K562 (cell line): ENCODE measurements at regions not wholly inside any gene's neighbourhood (a gene's known extent, or its start where the extent isn't known, plus 50 kb on each side); places are given as distances from the start of the nearest gene placed in this dataset.

Source experiments
- ATAC-seq: fragments of 200-7000 bp; cut with Tn5 transposase; 3 replicates; pipeline ENCODE4 v1.9.1; 2020; ENCODE audit warnings: moderate library complexity
- BruUV-seq: library from RNA; stranded (reverse); fragments of 400-500 nt; replicated peaks from 2 replicates; lab custom pipeline; 2021; lab: Mats Ljungman, UMichigan
- CTCF ChIA-PET: fragments of 300-600 bp; formaldehyde crosslinking; extraction: SDS; loops from one replicate; lab custom pipeline; 2021; ENCODE audit warnings: low intra/inter-chr PET ratio; lab: Yijun Ruan, JAX
- POLR2A ChIA-PET: fragments of 300-600, 350-650 bp; sonication (Branson Sonifier 250); formaldehyde crosslinking; extraction: SDS; loops from one replicate; lab custom pipeline; 2021; ENCODE audit warnings: antibody characterized with exemption, inconsistent platforms; lab: Yijun Ruan, JAX
- DNase-seq, 4 experiments: peaks; one replicate each; pipeline versions ENCODE4 v3.0.0 to v3.0.0-alpha.2; 2011 to 2018; ENCODE audit warnings: low spot score in 3 of 4, mixed read lengths in 3 of 4; ENCODE audit errors: extremely low read depth in 1 of 4
- FAIRE-seq: peaks from 2 replicates; lab custom pipeline; 2011; peaks lifted over from hg19 to GRCh38; lab: Jason Lieb, UNC
- H2AFZ ChIP-seq: 2 replicates; pipeline ENCODE4 v1.6.0; 2011; ENCODE audit warnings: low read depth, low read length, control low read depth, inconsistent platforms
- H3K27ac ChIP-seq: fragments of 200-600 bp; 3 replicates; pipeline ENCODE4 v1.8.0; 2011; ENCODE audit warnings: low read depth, mild to moderate bottlenecking, control low read depth, inconsistent platforms, low read length, moderate library complexity, mixed read lengths; ENCODE audit errors: extremely low read depth
- H3K27me3 ChIP-seq, 2 experiments: fragments of 300-600 bp in 1 of 2; 2 replicates in 1 of 2; 3 replicates in 1 of 2; pipeline versions ENCODE4 v1.6.0 to v1.8.0; 2011; ENCODE audit warnings: inconsistent platforms in 2 of 2, low read length in 2 of 2, mild to moderate bottlenecking in 1 of 2, mixed read lengths in 1 of 2, moderate library complexity in 1 of 2; ENCODE audit not compliant: control insufficient read depth in 2 of 2, insufficient read depth in 2 of 2
- H3K36me3 ChIP-seq: fragments of 300-600 bp; 3 replicates; pipeline ENCODE4 v1.8.0; 2011; ENCODE audit warnings: mild to moderate bottlenecking, low read length, inconsistent platforms; ENCODE audit not compliant: control insufficient read depth, insufficient read depth
- H3K4me1 ChIP-seq, 2 experiments: fragments of 200-600 bp in 1 of 2; replicated peaks in 1 of 2; 2 replicates in 1 of 2; 3 replicates in 1 of 2; pipeline versions ENCODE4 v1.5.1 to v1.8.0; 2011; ENCODE audit warnings: inconsistent platforms in 2 of 2, low read length in 2 of 2, mild to moderate bottlenecking in 1 of 2, mixed read lengths in 1 of 2, moderate library complexity in 1 of 2; ENCODE audit not compliant: control insufficient read depth in 2 of 2, insufficient read depth in 2 of 2
- H3K4me2 ChIP-seq: 2 replicates; pipeline ENCODE4 v1.6.1; 2011; ENCODE audit warnings: low read length, control low read depth, inconsistent platforms, mixed read lengths; ENCODE audit not compliant: insufficient read depth
- H3K4me3 ChIP-seq: fragments of 200-600 bp; sonication (generic), shearing (Covaris generic); 2 replicates; pipeline ENCODE4 v1.5.1; 2016; ENCODE audit warnings: control low read depth, inconsistent platforms
- H3K79me2 ChIP-seq: fragments of 200-600 bp; 3 replicates; pipeline ENCODE4 v1.8.0; 2011; ENCODE audit warnings: low read length, inconsistent platforms; ENCODE audit not compliant: control insufficient read depth, insufficient read depth
- H3K9ac ChIP-seq, 2 experiments: 2 replicates each; pipeline versions ENCODE4 v1.6.0 to v1.6.1; 2011; ENCODE audit warnings: low read depth in 2 of 2, low read length in 2 of 2, control low read depth in 1 of 2, inconsistent platforms in 1 of 2, mild to moderate bottlenecking in 1 of 2, mixed read lengths in 1 of 2; ENCODE audit not compliant: insufficient read depth in 1 of 2
- H3K9me1 ChIP-seq: one replicate; pipeline ENCODE4 v1.6.0; 2011; ENCODE audit warnings: inconsistent platforms, mild to moderate bottlenecking, low read length, moderate library complexity; ENCODE audit not compliant: control insufficient read depth, insufficient read depth
- H3K9me3 ChIP-seq: replicated peaks from 2 replicates; pipeline ENCODE4 v1.5.1; 2011; ENCODE audit warnings: low read depth, low read length, inconsistent platforms; ENCODE audit not compliant: control insufficient read depth, insufficient read depth
- H4K20me1 ChIP-seq: replicated peaks from 2 replicates; pipeline ENCODE4 v1.6.1; 2011; ENCODE audit warnings: low read length, inconsistent platforms, mixed read lengths; ENCODE audit not compliant: control insufficient read depth, insufficient read depth
- IRF2 ChIP-seq: sonication (generic); formaldehyde crosslinking; IDR thresholded peaks from 2 replicates; pipeline ENCODE4 v1.8.1; 2022; ENCODE audit warnings: mild to moderate bottlenecking, missing genetic modification reagents
- NFRKB ChIP-seq: fragments of 450-650 bp; IDR thresholded peaks from 2 replicates; pipeline ENCODE4 v1.6.1; 2016; ENCODE audit warnings: low read depth
- SRF ChIP-seq, 2 experiments: fragments of 250-450, 450-650 bp in 1 of 2; sonication (Bioruptor Pico) in 1 of 2; sonication (generic) in 1 of 2; formaldehyde crosslinking; IDR thresholded peaks; 2 replicates each; pipeline versions ENCODE4 v1.5.0 to v1.5.1; 2020 to 2022; ENCODE audit warnings: mild to moderate bottlenecking in 1 of 2, missing genetic modification reagents in 1 of 2
- STAG1 ChIP-seq: sonication (generic); formaldehyde crosslinking; IDR thresholded peaks from 2 replicates; pipeline ENCODE4 v1.5.0; 2020; ENCODE audit warnings: missing genetic modification reagents, borderline replicate concordance
- YY1 ChIP-seq, 3 experiments: IDR thresholded peaks; 2 replicates each; pipeline ENCODE4 v1.6.1; 2011; ENCODE audit warnings: low read length in 2 of 3, mild to moderate bottlenecking in 2 of 3, moderate library complexity in 2 of 3, borderline replicate concordance in 1 of 3, control low read depth in 1 of 3, low read depth in 1 of 3; ENCODE audit not compliant: insufficient read depth in 3 of 3, insufficient replicate concordance in 2 of 3, control insufficient read depth in 1 of 3, insufficient read length in 1 of 3; ENCODE audit errors: extremely low read depth in 1 of 3
- ZNF507 ChIP-seq: conservative IDR thresholded peaks from 2 replicates; pipeline ENCODE4 v1.6.1; 2017; ENCODE audit warnings: missing genetic modification characterization, missing compliant biosample characterization
- in situ Hi-C: fragments of 300-500 bp; cut with MboI; formaldehyde crosslinking; loops from 4 replicates; pipeline ENCODE4 v1.15.0; 2018; ENCODE audit warnings: inconsistent platforms, mixed read lengths
- intact Hi-C: fragments of 100-400 bp; cut with micrococcal nuclease; formaldehyde crosslinking; loops from 2 replicates; pipeline ENCODE4 v1.14.2; 2022
- TF ChIP-seq, protein P1 (sequence below), 2 experiments: fragments of 150-350 bp in 1 of 2; IDR thresholded peaks; 2 replicates each; pipeline ENCODE4 v1.6.1; 2012 to 2016; ENCODE audit warnings: low read depth in 2 of 2, low read length in 2 of 2, mild to moderate bottlenecking in 1 of 2, moderate library complexity in 1 of 2
- TF ChIP-seq, protein P2 (sequence below): fragments of 450-650 bp; formaldehyde crosslinking; IDR thresholded peaks from 2 replicates; pipeline ENCODE4 v1.4.0; 2020; ENCODE audit warnings: mild to moderate bottlenecking, moderate library complexity

DNA sequence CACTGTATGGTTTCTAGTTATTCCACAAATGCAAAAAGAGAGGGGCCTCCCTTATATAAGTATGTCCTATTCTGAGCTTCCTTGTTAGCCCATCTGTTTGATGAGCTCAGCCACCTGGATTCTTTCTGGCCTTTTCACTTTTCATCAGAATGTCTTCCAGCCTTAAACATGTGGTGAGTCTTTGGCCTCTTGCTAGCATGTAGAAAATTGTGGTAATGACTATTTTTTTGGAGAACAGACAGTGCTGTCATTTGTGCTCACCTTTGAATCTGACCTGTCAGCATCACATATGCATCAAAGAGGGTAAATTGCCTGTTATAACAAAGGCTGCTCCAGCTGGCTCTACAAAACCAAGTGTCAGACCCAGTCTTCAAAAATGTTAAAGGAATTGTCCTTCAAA, 558.7 kb downstream of the RAB38 start (continued):
- TF ChIP-seq, protein P1, sequence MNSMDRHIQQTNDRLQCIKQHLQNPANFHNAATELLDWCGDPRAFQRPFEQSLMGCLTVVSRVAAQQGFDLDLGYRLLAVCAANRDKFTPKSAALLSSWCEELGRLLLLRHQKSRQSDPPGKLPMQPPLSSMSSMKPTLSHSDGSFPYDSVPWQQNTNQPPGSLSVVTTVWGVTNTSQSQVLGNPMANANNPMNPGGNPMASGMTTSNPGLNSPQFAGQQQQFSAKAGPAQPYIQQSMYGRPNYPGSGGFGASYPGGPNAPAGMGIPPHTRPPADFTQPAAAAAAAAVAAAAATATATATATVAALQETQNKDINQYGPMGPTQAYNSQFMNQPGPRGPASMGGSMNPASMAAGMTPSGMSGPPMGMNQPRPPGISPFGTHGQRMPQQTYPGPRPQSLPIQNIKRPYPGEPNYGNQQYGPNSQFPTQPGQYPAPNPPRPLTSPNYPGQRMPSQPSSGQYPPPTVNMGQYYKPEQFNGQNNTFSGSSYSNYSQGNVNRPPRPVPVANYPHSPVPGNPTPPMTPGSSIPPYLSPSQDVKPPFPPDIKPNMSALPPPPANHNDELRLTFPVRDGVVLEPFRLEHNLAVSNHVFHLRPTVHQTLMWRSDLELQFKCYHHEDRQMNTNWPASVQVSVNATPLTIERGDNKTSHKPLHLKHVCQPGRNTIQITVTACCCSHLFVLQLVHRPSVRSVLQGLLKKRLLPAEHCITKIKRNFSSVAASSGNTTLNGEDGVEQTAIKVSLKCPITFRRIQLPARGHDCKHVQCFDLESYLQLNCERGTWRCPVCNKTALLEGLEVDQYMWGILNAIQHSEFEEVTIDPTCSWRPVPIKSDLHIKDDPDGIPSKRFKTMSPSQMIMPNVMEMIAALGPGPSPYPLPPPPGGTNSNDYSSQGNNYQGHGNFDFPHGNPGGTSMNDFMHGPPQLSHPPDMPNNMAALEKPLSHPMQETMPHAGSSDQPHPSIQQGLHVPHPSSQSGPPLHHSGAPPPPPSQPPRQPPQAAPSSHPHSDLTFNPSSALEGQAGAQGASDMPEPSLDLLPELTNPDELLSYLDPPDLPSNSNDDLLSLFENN (IDR thresholded peaks at IDR 0.05; ENCODE audit: low read depth in 2 of 2, low read length in 2 of 2): no peak
- TF ChIP-seq SRF (CRISPR knock-in tag; IDR thresholded peaks at IDR 0.05) (no peak), STAG1 (CRISPR knock-in tag) (no peak)

DNA sequence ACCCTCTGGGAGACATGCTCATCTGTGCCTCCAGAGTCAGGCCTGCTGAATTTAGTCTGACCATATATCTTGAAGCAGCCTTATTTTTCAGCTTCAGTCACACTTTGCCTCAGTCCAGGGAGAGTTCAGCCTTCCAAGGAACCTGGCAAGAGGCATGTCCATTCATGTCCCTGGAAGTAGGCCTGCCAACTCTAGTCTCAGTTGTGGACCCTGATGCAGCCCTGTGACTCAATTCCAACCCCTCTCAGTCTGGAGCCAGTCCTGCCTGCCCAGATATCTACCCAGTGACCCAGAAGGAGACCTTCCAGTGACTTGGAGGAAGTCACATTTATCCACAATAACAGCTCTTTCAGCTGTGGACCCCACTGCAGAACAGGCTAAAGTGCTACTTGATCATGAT, 566.6 kb downstream of the TMEM135 start:
- no peaks in the 10 kb centered on the region for H3K79me2 ChIP-seq
- H3K4me2 ChIP-seq: no peak overlapping the region
- H3K4me1 ChIP-seq: no peaks in the 10 kb centered on the region
- CTCF ChIA-PET: no interaction called here
- no peaks in the 10 kb centered on the region for H4K20me1 ChIP-seq
- H3K27ac ChIP-seq: no peak overlapping the region
- in situ Hi-C loops: no loop called here
- no peaks in the 10 kb centered on the region for H3K9me3 ChIP-seq
- POLR2A ChIA-PET: no interaction called here
- TF ChIP-seq, protein P2, sequence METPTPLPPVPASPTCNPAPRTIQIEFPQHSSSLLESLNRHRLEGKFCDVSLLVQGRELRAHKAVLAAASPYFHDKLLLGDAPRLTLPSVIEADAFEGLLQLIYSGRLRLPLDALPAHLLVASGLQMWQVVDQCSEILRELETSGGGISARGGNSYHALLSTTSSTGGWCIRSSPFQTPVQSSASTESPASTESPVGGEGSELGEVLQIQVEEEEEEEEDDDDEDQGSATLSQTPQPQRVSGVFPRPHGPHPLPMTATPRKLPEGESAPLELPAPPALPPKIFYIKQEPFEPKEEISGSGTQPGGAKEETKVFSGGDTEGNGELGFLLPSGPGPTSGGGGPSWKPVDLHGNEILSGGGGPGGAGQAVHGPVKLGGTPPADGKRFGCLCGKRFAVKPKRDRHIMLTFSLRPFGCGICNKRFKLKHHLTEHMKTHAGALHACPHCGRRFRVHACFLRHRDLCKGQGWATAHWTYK: no peak
- TF ChIP-seq YY1 (IDR thresholded peaks at IDR 0.05; ENCODE audit: borderline replicate concordance in 1 of 3, control insufficient read depth in 1 of 3, extremely low read depth in 1 of 3, insufficient read depth in 3 of 3, insufficient read length in 1 of 3, insufficient replicate concordance in 2 of 3, low read depth in 1 of 3, low read length in 2 of 3): no peak
- TF ChIP-seq IRF2 (CRISPR knock-in tag): no peak
- no peak for TF ChIP-seq ZNF507
- TF ChIP-seq NFRKB: no peak
- TF ChIP-seq, all 486 proteins: peak for 0
- no peak overlapping the region for H2AFZ ChIP-seq
- no TSS peak for BruUV-seq
- no peak overlapping the region for H3K4me3 ChIP-seq
- no peaks in the 10 kb centered on the region for H3K9me1 ChIP-seq
- H3K36me3 ChIP-seq: no peaks in the 10 kb centered on the region
- FAIRE-seq (no peak), DNase-seq (no peak), ATAC-seq (no peak)
- H3K27me3 ChIP-seq: no peaks in the 10 kb centered on the region
- intact Hi-C loops: no loop called here
- no peak overlapping the region for H3K9ac ChIP-seq
